Hepatocyte (in vitro differentiated cells): ENCODE measurements at regions not wholly inside any gene's neighbourhood (a gene's known extent, or its start where the extent isn't known, plus 50 kb on each side); places are given as distances from the start of the nearest gene placed in this dataset.

Source experiments
- EZH2 ChIP-seq: fragments of 200-600 bp; sonication (generic); IDR thresholded peaks from 2 replicates; pipeline ENCODE4 v1.6.1; 2016; ENCODE audit warnings: antibody characterized with exemption, mild to moderate bottlenecking, borderline replicate concordance
- EZH2phosphoT487 ChIP-seq: fragments of 200-600 bp; sonication (generic); IDR thresholded peaks from one replicate; pipeline ENCODE4 v1.6.1; 2018; ENCODE audit warnings: antibody characterized with exemption, mild to moderate bottlenecking, low read depth, moderate library complexity; ENCODE audit not compliant: unreplicated experiment, severe bottlenecking
- TF ChIP-seq, protein P1 (sequence below): fragments of 200-600 bp; sonication (generic); IDR thresholded peaks from 2 replicates; pipeline ENCODE4 v1.5.1; 2016; ENCODE audit warnings: antibody characterized with exemption, mild to moderate bottlenecking; ENCODE audit not compliant: poor library complexity

DNA sequence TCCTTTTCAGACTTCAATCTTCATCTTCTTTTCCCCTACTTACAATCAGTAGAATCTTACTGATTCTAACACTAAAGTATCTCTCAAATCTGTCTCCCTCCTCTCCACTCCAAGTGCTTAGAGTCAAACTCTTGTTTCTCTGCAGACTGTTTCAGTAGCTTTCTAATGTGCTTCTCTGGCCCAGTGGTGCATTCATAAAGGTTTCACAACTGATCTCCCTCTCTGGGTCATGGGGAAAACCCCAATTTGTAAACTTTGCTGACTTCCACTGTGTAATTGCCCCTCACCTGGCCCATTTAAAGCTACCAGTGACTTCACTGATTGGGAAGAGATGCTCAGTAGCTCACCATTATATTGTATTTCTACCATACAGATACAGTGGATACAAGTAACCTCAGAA is 183.6 kb downstream of the FAXC start:
- no peak for TF ChIP-seq EZH2
- TF ChIP-seq, protein P1, sequence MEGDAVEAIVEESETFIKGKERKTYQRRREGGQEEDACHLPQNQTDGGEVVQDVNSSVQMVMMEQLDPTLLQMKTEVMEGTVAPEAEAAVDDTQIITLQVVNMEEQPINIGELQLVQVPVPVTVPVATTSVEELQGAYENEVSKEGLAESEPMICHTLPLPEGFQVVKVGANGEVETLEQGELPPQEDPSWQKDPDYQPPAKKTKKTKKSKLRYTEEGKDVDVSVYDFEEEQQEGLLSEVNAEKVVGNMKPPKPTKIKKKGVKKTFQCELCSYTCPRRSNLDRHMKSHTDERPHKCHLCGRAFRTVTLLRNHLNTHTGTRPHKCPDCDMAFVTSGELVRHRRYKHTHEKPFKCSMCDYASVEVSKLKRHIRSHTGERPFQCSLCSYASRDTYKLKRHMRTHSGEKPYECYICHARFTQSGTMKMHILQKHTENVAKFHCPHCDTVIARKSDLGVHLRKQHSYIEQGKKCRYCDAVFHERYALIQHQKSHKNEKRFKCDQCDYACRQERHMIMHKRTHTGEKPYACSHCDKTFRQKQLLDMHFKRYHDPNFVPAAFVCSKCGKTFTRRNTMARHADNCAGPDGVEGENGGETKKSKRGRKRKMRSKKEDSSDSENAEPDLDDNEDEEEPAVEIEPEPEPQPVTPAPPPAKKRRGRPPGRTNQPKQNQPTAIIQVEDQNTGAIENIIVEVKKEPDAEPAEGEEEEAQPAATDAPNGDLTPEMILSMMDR: no peak
- TF ChIP-seq EZH2phosphoT487: no peak
